ENCODE measurements at regions not wholly inside any gene's neighbourhood (a gene's known extent, or its start where the extent isn't known, plus 50 kb on each side); places are given as distances from the start of the nearest gene placed in this dataset.
"Not testable (repeated sequence)": the region's sequence is repeated elsewhere in the genome, so short reads cannot be mapped to it uniquely, and the experiment has no call there.

GRCh38 chr14:82811246-82811645 is 1277.6 kb upstream of the SEL1L start:
- Histone ChIP-seq H3K27me3 (no peaks in the 10 kb centered on the region), H3K27ac (no peak overlapping the region), H3K9me3 (no peaks in the 10 kb centered on the region), H3K4me3 (no peak overlapping the region), H3K36me3 (no peaks in the 10 kb centered on the region), H3K4me1 (no peaks in the 10 kb centered on the region)
- TF ChIP-seq EP300 (IDR thresholded peaks at IDR 0.05) (no peak), POLR2AphosphoS5 (IDR thresholded peaks at IDR 0.05) (no peak), POLR2A (IDR thresholded peaks at IDR 0.05) (no peak), CTCF (IDR thresholded peaks at IDR 0.05) (no peak)
- intact Hi-C loops (cut with DNase I), result no loop called here
- DNase-seq, result no peak
- 92 to 94% methylated on average over 2 of the region's 2 CpGs for WGBS, 2 donors

- H3K9me3 ChIP-seq; H3K4me1 ChIP-seq; H3K27ac ChIP-seq; DNase-seq; intact Hi-C loops (cut with DNase I); H3K36me3 ChIP-seq; H3K27me3 ChIP-seq; H3K4me3 ChIP-seq: not testable (repeated sequence)
- 96 to 97% methylated on average over 28 of the region's 28 CpGs for WGBS, 2 donors
Observed at GRCh38 chr14:82814339-82814738, 1280.7 kb upstream of the SEL1L start.

DNA sequence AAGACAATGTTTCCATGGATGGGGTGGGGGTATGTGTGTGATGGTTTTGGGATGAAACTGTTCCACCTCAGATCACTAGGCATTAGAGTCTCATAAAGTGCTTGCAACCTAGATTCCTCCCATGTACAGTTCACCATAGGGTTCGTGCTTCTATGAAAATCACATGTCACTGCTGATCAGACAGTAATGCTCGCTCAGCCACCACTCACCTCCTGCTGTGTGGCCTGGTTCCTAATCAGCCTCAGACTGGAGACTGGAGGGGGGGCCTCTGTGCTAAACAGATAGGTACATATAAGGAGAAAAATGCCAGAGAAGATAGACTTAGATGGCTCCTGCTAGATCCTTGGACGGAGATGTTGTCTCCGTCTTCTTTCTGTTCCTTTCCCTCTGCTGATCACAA is 1296.9 kb upstream of the SEL1L start:
- no peak overlapping the region for H3K4me3 ChIP-seq
- intact Hi-C loops (cut with DNase I), result no loop called here
- no peak for DNase-seq
- no peaks in the 10 kb centered on the region for H3K27me3 ChIP-seq
- H3K36me3 ChIP-seq, result no peaks in the 10 kb centered on the region
- no peak for TF ChIP-seq POLR2A (IDR thresholded peaks at IDR 0.05)
- TF ChIP-seq POLR2AphosphoS5 (IDR thresholded peaks at IDR 0.05), result no peak
- TF ChIP-seq EP300 (IDR thresholded peaks at IDR 0.05), result no peak
- no peak for TF ChIP-seq CTCF (IDR thresholded peaks at IDR 0.05)
- H3K9me3 ChIP-seq, result no peaks in the 10 kb centered on the region
- H3K4me1 ChIP-seq, result no peaks in the 10 kb centered on the region
- WGBS, 2 donors, result 80 to 92% methylated on average over 4 of the region's 4 CpGs
- no peak overlapping the region for H3K27ac ChIP-seq

GRCh38 chr14:82836256-82836950 is 1302.8 kb upstream of the SEL1L start:
- no peak for TF ChIP-seq POLR2A (IDR thresholded peaks at IDR 0.05)
- TF ChIP-seq POLR2AphosphoS5 (IDR thresholded peaks at IDR 0.05), result no peak
- no peak for TF ChIP-seq EP300 (IDR thresholded peaks at IDR 0.05)
- no peak for TF ChIP-seq CTCF (IDR thresholded peaks at IDR 0.05)
- WGBS, 2 donors, result 89% methylated on average over 5 of the region's 5 CpGs
- no peaks in the 10 kb centered on the region for H3K4me1 ChIP-seq
- no peaks in the 10 kb centered on the region for H3K36me3 ChIP-seq
- H3K27ac ChIP-seq, result no peak overlapping the region
- DNase-seq, result no peak
- no peaks in the 10 kb centered on the region for H3K9me3 ChIP-seq
- no peak overlapping the region for H3K4me3 ChIP-seq
- H3K27me3 ChIP-seq, result no peaks in the 10 kb centered on the region
- intact Hi-C loops (cut with DNase I), result no loop called here

DNA sequence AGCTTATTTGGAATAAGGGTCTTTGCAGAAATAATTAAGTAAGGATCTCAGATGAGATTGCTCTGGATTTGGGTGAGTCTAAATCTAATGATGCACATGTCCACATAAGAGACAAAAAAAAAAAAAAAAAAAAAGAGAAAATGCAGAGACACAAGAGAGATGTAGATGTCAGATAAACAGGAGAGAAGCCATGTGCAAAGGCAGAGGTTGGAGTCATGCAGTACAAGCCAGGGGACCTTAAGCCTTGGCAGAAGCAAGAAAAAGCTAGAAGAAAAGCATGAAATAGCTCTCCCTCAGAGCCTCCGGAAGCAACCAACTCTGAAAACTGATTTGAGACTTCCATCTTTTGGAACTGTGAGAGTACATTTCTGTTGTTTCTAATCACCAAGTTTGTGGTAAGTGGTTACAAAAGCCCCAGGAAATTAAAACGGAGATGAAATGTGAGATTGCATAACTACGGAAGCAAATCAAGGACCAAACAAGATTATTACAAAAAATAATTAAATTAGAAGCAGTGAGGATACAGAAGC is 1304.0 kb upstream of the SEL1L start:
- no peak overlapping the region for H3K4me3 ChIP-seq
- intact Hi-C loops (cut with DNase I), result no loop called here
- H3K27ac ChIP-seq, result no peak overlapping the region
- TF ChIP-seq POLR2A (IDR thresholded peaks at IDR 0.05) (no peak), EP300 (IDR thresholded peaks at IDR 0.05) (no peak), POLR2AphosphoS5 (IDR thresholded peaks at IDR 0.05) (no peak), CTCF (IDR thresholded peaks at IDR 0.05) (no peak)
- no peaks in the 10 kb centered on the region for H3K4me1 ChIP-seq
- WGBS, 2 donors, result 72 to 83% methylated on average over 3 of the region's 3 CpGs
- no peaks in the 10 kb centered on the region for H3K27me3 ChIP-seq
- no peaks in the 10 kb centered on the region for H3K36me3 ChIP-seq
- no peak for DNase-seq
- no peaks in the 10 kb centered on the region for H3K9me3 ChIP-seq

Measured in sigmoid colon (tissue), 6 donors.